ENCODE measurements at regions not wholly inside any gene's neighbourhood (a gene's known extent, or its start where the extent isn't known, plus 50 kb on each side); places are given as distances from the start of the nearest gene placed in this dataset.

- TF ChIP-seq CTCF (conservative IDR thresholded peaks at IDR 0.05; ENCODE audit: low read depth, low read length): no peak
- no peak for TF ChIP-seq EZH2 (IDR thresholded peaks at IDR 0.05; ENCODE audit: borderline replicate concordance, low read depth, low read length, poor library complexity, severe bottlenecking)
These were observed 98.2 kb upstream of the ASAP2 start for GRCh38 chr2:9108210-9108967.
